CD14-positive monocyte (primary cell): ENCODE measurements at regions not wholly inside any gene's neighbourhood (a gene's known extent, or its start where the extent isn't known, plus 50 kb on each side); places are given as distances from the start of the nearest gene placed in this dataset.

ENCODE experiments used
- DNase-seq, 3 donors: peaks; one replicate each; pipeline ENCODE4 v3.0.0-alpha.2; 2011 to 2022
- H2AFZ ChIP-seq: 2 replicates; pipeline ENCODE4 v1.6.0; 2012; ENCODE audit warnings: mild to moderate bottlenecking, low read depth, low read length, inconsistent platforms; ENCODE audit not compliant: insufficient read depth, poor library complexity, severe bottlenecking
- H3K27ac ChIP-seq, 2 donors: 1 replicate in 1 of 2; 2 replicates in 1 of 2; pipeline ENCODE4 v1.5.1; 2012 to 2013; ENCODE audit warnings: low read length in 2 of 2, control low read depth in 1 of 2, inconsistent platforms in 1 of 2, low read depth in 1 of 2, mild to moderate bottlenecking in 1 of 2
- H3K27me3 ChIP-seq, 2 donors: one replicate each; pipeline versions ENCODE4 v1.6.0 to v1.6.1; 2011 to 2013; ENCODE audit warnings: low read length in 2 of 2; ENCODE audit not compliant: control insufficient read depth in 2 of 2, insufficient read depth in 2 of 2
- H3K36me3 ChIP-seq, 2 donors: replicated peaks in 1 of 2; 1 replicate in 1 of 2; 2 replicates in 1 of 2; pipeline versions ENCODE4 v1.5.1 to v1.6.1; 2012 to 2013; ENCODE audit warnings: low read length in 2 of 2, control low read depth in 1 of 2, inconsistent platforms in 1 of 2, mild to moderate bottlenecking in 1 of 2; ENCODE audit not compliant: insufficient read depth in 2 of 2, control insufficient read depth in 1 of 2
- H3K4me1 ChIP-seq, 2 donors: 1 replicate in 1 of 2; 2 replicates in 1 of 2; pipeline versions ENCODE4 v1.5.1 to v1.6.1; 2012 to 2013; ENCODE audit warnings: low read length in 2 of 2, control low read depth in 1 of 2, inconsistent platforms in 1 of 2, mild to moderate bottlenecking in 1 of 2, moderate library complexity in 1 of 2; ENCODE audit not compliant: insufficient read depth in 2 of 2, control insufficient read depth in 1 of 2
- H3K4me2 ChIP-seq: replicated peaks from 2 replicates; pipeline ENCODE3; 2012; ENCODE audit warnings: low read length, moderate library complexity, mild to moderate bottlenecking; ENCODE audit not compliant: poor library complexity, severe bottlenecking; ENCODE audit errors: extremely low read depth
- H3K4me3 ChIP-seq, 3 experiments: fragments of 200-600 bp in 1 of 3; sonication (generic) in 1 of 3; replicated peaks in 1 of 3; 1 replicate in 2 of 3; 2 replicates in 1 of 3; pipeline ENCODE4 v1.5.1; 2011 to 2013; ENCODE audit warnings: low read length in 3 of 3, mild to moderate bottlenecking in 3 of 3, control low read depth in 2 of 3, low read depth in 2 of 3, inconsistent platforms in 1 of 3, moderate library complexity in 1 of 3
- H3K79me2 ChIP-seq: 2 replicates; pipeline ENCODE4 v1.6.0; 2012; ENCODE audit warnings: mild to moderate bottlenecking, control low read depth, inconsistent platforms, low read length, moderate library complexity; ENCODE audit not compliant: insufficient read depth
- H3K9ac ChIP-seq: 2 replicates; pipeline ENCODE4 v1.6.0; 2017; ENCODE audit warnings: low read length, mild to moderate bottlenecking; ENCODE audit not compliant: insufficient read depth, poor library complexity, severe bottlenecking
- H3K9me3 ChIP-seq, 2 donors: replicated peaks in 1 of 2; 1 replicate in 1 of 2; 2 replicates in 1 of 2; pipeline versions ENCODE4 v1.5.1 to v1.6.1; 2012 to 2013; ENCODE audit warnings: low read length in 2 of 2, control low read depth in 1 of 2; ENCODE audit not compliant: control insufficient read depth in 1 of 2, insufficient read depth in 1 of 2
- H4K20me1 ChIP-seq: 2 replicates; pipeline ENCODE4 v1.6.0; 2012; ENCODE audit warnings: mild to moderate bottlenecking, low read length, control low read depth, moderate library complexity; ENCODE audit not compliant: insufficient read depth
- H3K27ac Mint-ChIP-seq, 7 donors: one replicate each; pipeline ENCODE4 v1.8.0; 2020; ENCODE audit warnings: mild to moderate bottlenecking in 7 of 7, mixed read lengths in 7 of 7, moderate library complexity in 6 of 7, inconsistent platforms in 2 of 7
- H3K27me3 Mint-ChIP-seq, 3 donors: one replicate each; pipeline ENCODE4 v1.8.0; 2021 to 2022; ENCODE audit warnings: low read depth in 3 of 3, mild to moderate bottlenecking in 3 of 3, mixed read lengths in 3 of 3, moderate library complexity in 3 of 3, inconsistent platforms in 1 of 3
- H3K36me3 Mint-ChIP-seq, 2 donors: one replicate each; pipeline ENCODE4 v1.8.0; 2020; ENCODE audit warnings: mixed read lengths in 2 of 2, inconsistent platforms in 1 of 2, mild to moderate bottlenecking in 1 of 2
- H3K4me1 Mint-ChIP-seq: one replicate; pipeline ENCODE4 v1.8.0; 2020; ENCODE audit warnings: mild to moderate bottlenecking, mixed read lengths
- H3K4me3 Mint-ChIP-seq, 2 donors: one replicate each; pipeline ENCODE4 v1.8.0; 2020; ENCODE audit warnings: mild to moderate bottlenecking in 2 of 2, mixed read lengths in 2 of 2, moderate library complexity in 1 of 2
- H3K9me3 Mint-ChIP-seq, 7 donors: one replicate each; pipeline ENCODE4 v1.8.0; 2020 to 2022; ENCODE audit warnings: mixed read lengths in 7 of 7, mild to moderate bottlenecking in 6 of 7, moderate library complexity in 6 of 7, inconsistent platforms in 2 of 7
- WGBS: methylation state at CpG from one replicate; pipeline ENCODE4 v1.1.5; 2013; ENCODE audit warnings: missing lambda C conversion rate; ENCODE audit not compliant: insufficient coverage; 5-methylcytosine and 5-hydroxymethylcytosine counted together
- intact Hi-C, 2 donors: fragments of 100-400 bp; cut with micrococcal nuclease; formaldehyde crosslinking; loops; one replicate each; pipeline versions ENCODE4 v1.15.0 to v1.15.1; 2023
- TF ChIP-seq, protein P1 (sequence below): fragments of 200-600 bp; IDR thresholded peaks from one replicate; pipeline ENCODE4 v1.8.0; 2022; ENCODE audit warnings: antibody characterized with exemption, mild to moderate bottlenecking

DNA sequence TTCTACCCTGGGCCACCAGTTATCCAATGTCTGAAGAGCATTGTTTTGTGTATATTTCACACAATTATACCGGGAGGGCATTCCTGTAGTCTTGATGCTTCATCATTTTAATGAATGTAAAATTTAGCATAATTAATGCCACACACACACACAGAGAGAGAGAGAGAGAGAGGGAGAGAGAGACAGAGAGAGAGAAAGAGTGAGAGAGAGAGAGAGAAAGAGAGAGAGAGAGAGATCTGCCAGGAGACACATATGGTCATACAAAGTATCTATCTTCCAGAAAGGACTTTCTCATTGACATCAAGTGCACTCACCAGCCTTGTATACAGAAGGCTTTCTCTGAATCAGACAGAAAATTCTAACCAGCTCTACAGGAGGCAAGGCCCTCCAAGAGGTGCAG is 72.3 kb downstream of the KLF6 start:
- H3K36me3 ChIP-seq, result no peaks in the 10 kb centered on the region
- no peak overlapping the region for H2AFZ ChIP-seq
- no peaks in the 10 kb centered on the region for H4K20me1 ChIP-seq
- H3K36me3 Mint-ChIP-seq, result peaks cover 2 to 5% of the 10 kb centered on the region in 2 donors
- no peak overlapping the region for H3K4me3 ChIP-seq
- no peak overlapping the region for H3K4me2 ChIP-seq
- TF ChIP-seq, protein P1, sequence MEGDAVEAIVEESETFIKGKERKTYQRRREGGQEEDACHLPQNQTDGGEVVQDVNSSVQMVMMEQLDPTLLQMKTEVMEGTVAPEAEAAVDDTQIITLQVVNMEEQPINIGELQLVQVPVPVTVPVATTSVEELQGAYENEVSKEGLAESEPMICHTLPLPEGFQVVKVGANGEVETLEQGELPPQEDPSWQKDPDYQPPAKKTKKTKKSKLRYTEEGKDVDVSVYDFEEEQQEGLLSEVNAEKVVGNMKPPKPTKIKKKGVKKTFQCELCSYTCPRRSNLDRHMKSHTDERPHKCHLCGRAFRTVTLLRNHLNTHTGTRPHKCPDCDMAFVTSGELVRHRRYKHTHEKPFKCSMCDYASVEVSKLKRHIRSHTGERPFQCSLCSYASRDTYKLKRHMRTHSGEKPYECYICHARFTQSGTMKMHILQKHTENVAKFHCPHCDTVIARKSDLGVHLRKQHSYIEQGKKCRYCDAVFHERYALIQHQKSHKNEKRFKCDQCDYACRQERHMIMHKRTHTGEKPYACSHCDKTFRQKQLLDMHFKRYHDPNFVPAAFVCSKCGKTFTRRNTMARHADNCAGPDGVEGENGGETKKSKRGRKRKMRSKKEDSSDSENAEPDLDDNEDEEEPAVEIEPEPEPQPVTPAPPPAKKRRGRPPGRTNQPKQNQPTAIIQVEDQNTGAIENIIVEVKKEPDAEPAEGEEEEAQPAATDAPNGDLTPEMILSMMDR, result no peak
- no peak for DNase-seq
- peaks cover 33% of the 10 kb centered on the region for H3K4me1 Mint-ChIP-seq
- no peak overlapping the region for H3K4me3 Mint-ChIP-seq
- no peak overlapping the region for H3K27ac ChIP-seq
- peak overlapping the region in 2 of 7 donors; percentile 30 to 32 for H3K27ac Mint-ChIP-seq
- H3K9me3 Mint-ChIP-seq, result peaks cover 0 to 10% (median 7%) of the 10 kb centered on the region in 7 donors
- intact Hi-C loops, result no loop called here
- H3K27me3 Mint-ChIP-seq, result peaks cover 0 to under 1% (median 0%) of the 10 kb centered on the region in 3 donors
- no peaks in the 10 kb centered on the region for H3K9me3 ChIP-seq
- H3K27me3 ChIP-seq, result no peaks in the 10 kb centered on the region
- H3K4me1 ChIP-seq, result peaks cover 19 to 29% of the 10 kb centered on the region in 2 donors
- whole genome bisulfite sequencing, result no CpG with 5 or more reads among the region's 1 CpG
- H3K9ac ChIP-seq, result no peak overlapping the region
- H3K79me2 ChIP-seq, result no peaks in the 10 kb centered on the region

DNA sequence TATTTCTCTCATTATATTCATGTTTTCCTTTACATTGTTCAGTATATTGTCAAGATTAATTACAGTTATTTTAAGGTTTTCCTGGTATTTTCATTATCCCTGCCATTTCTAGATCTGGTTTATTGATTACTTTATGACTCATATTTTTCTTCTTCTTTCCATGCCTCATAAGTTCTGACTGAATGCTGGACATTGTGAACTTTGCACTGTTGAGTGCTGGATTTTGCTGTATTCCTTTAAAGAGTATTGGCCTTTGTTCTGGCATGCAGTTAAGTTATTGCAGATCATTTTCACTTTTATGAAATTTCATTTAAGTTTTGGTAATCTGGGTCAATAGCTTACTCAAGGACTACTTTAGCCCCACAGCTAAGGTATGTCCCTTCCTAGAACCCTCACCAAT is 73.1 kb downstream of the KLF6 start:
- Mint-ChIP-seq H3K4me3 (no peak overlapping the region), H3K4me1 (peaks cover 32% of the 10 kb centered on the region), H3K36me3 (peaks cover 2 to 5% of the 10 kb centered on the region in 2 donors), H3K9me3 (peaks cover 0 to 10% (median 6%) of the 10 kb centered on the region in 7 donors), H3K27me3 (peaks cover 0 to 1% (median 0%) of the 10 kb centered on the region in 3 donors), H3K27ac (no peak overlapping the region)
- Histone ChIP-seq H3K79me2 (no peaks in the 10 kb centered on the region), H3K4me1 (peaks cover 19 to 29% of the 10 kb centered on the region in 2 donors), H2AFZ (no peak overlapping the region), H3K9ac (no peak overlapping the region), H3K4me2 (no peak overlapping the region), H3K27ac (no peak overlapping the region), H3K9me3 (no peaks in the 10 kb centered on the region), H3K27me3 (no peaks in the 10 kb centered on the region), H3K4me3 (no peak overlapping the region), H4K20me1 (no peaks in the 10 kb centered on the region), H3K36me3 (no peaks in the 10 kb centered on the region)
- intact Hi-C loops, result no loop called here
- TF ChIP-seq, protein P1, result no peak
- no peak for DNase-seq
